HCT116 (cell line): ENCODE measurements at regions not wholly inside any gene's neighbourhood (a gene's known extent, or its start where the extent isn't known, plus 50 kb on each side); places are given as distances from the start of the nearest gene placed in this dataset.

Experiments
- EZH2 ChIP-seq: fragments of 200-600 bp; sonication (generic); IDR thresholded peaks from 2 replicates; pipeline ENCODE4 v1.6.1; 2017; ENCODE audit warnings: antibody characterized with exemption, mixed run types
- EZH2phosphoT487 ChIP-seq: fragments of 200-600 bp; IDR thresholded peaks from 2 replicates; pipeline ENCODE4 v1.6.1; 2018; ENCODE audit warnings: antibody characterized with exemption, borderline replicate concordance
- FOSL1 ChIP-seq: IDR thresholded peaks from 2 replicates; pipeline ENCODE4 v1.6.1; 2012; ENCODE audit warnings: low read depth
- POLR2AphosphoS5 ChIP-seq: IDR thresholded peaks from 2 replicates; pipeline ENCODE4 v1.6.1; 2011; ENCODE audit warnings: mild to moderate bottlenecking, low read depth, low read length, moderate library complexity
- RAD21 ChIP-seq: IDR thresholded peaks from 2 replicates; pipeline ENCODE4 v1.6.1; 2012; ENCODE audit warnings: low read depth, mild to moderate bottlenecking
- SIN3A ChIP-seq: IDR thresholded peaks from 2 replicates; pipeline ENCODE4 v1.6.1; 2012; ENCODE audit warnings: low read depth
- ZNF274 ChIP-seq: fragments of 200-500 bp; sonication (Bioruptor generic); IDR thresholded peaks from 2 replicates; pipeline ENCODE4 v1.6.1; 2014; ENCODE audit warnings: mild to moderate bottlenecking, low read depth, low read length, inconsistent platforms
- TF ChIP-seq, protein P1 (sequence below), 3 experiments: fragments of 200-600 bp in 1 of 3; sonication (generic) in 1 of 3; IDR thresholded peaks in 2 of 3; conservative IDR thresholded peaks in 1 of 3; 2 replicates each; pipeline ENCODE4 v1.5.1; 2012 to 2017; ENCODE audit warnings: low read depth in 2 of 3, low read length in 2 of 3, antibody characterized with exemption in 1 of 3, borderline replicate concordance in 1 of 3, control low read depth in 1 of 3, mild to moderate bottlenecking in 1 of 3, mixed read lengths in 1 of 3, mixed run types in 1 of 3, moderate library complexity in 1 of 3; ENCODE audit not compliant: insufficient read depth in 1 of 3
- TF ChIP-seq, protein P2 (sequence below): IDR thresholded peaks from 2 replicates; pipeline ENCODE4 v1.6.1; 2012

DNA sequence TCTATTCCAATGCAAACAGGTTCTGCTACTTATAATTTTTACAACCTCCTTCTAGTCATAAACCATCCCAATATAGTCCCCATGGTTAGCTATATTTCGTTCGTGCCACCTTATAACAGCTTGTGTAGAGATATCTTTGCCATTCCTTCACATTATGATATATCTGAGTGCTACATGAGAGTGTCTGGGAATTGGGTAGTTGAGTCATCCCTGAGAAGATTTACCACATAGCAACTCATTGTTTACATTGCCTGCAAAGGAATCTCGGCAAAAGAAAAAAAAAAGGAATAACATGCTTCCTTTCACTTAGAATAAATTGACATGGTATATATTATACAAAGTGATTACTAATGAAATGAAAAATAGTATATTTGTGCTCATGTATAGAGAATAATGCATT is 86.0 kb upstream of the VGLL3 start:
- TF ChIP-seq, protein P1, sequence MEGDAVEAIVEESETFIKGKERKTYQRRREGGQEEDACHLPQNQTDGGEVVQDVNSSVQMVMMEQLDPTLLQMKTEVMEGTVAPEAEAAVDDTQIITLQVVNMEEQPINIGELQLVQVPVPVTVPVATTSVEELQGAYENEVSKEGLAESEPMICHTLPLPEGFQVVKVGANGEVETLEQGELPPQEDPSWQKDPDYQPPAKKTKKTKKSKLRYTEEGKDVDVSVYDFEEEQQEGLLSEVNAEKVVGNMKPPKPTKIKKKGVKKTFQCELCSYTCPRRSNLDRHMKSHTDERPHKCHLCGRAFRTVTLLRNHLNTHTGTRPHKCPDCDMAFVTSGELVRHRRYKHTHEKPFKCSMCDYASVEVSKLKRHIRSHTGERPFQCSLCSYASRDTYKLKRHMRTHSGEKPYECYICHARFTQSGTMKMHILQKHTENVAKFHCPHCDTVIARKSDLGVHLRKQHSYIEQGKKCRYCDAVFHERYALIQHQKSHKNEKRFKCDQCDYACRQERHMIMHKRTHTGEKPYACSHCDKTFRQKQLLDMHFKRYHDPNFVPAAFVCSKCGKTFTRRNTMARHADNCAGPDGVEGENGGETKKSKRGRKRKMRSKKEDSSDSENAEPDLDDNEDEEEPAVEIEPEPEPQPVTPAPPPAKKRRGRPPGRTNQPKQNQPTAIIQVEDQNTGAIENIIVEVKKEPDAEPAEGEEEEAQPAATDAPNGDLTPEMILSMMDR (IDR thresholded peaks at IDR 0.05 in 2 of 3, conservative IDR thresholded peaks at IDR 0.05 in 1 of 3; ENCODE audit: borderline replicate concordance in 1 of 3, insufficient read depth in 1 of 3, low read depth in 2 of 3, low read length in 2 of 3) = no peak
- TF ChIP-seq SIN3A (no peak), POLR2AphosphoS5 (no peak), RAD21 (no peak), FOSL1 (no peak), EZH2 (no peak), ZNF274 (no peak), EZH2phosphoT487 (no peak)
- TF ChIP-seq, protein P2, sequence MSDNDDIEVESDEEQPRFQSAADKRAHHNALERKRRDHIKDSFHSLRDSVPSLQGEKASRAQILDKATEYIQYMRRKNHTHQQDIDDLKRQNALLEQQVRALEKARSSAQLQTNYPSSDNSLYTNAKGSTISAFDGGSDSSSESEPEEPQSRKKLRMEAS = no peak
